SHP77 treated with DMSO at 0.1 percent for 48 hours (cell line): ENCODE measurements at regions not wholly inside any gene's neighbourhood (a gene's known extent, or its start where the extent isn't known, plus 50 kb on each side); places are given as distances from the start of the nearest gene placed in this dataset.

ENCODE experiments used
- DNase-seq: peaks from one replicate; lab custom pipeline; 2025; lab: John Stamatoyannopoulos, UW

DNA sequence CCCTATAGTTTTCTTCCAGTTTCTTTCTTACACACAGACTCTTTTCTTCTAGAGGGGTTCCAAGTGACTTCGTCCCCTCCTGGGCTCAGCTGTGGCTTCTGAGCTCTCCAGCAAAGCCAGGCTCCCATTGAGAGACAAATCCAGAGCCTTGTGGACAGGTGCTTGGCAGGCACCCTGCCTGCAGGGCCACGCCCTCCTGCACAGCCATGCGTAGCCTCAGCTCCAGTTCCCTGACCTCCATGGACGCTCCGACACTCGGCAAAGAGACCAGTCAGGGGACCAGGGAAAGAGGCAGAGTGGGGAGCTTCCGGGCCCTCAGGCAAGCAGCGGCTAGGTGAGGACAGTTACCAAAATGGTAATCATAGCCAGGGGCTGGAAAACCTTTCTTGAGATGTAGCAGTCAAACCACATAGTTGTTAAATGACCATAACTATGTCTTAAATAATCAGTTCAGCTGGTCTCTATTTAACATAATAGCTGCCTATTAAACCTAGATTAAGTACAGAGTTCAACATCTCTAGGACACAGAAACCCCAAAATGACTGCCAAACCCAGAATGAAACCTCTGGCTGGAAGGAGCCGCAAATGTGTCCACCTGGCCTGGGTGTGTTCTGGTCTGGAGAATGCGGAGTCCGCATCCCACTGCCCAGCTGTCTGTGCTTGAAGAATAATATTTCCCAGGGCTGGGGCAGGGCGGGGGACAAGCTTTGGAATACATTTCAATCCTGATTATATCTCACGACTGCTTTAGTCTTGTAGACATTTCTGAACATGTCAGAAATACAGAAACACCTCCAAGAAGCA, 69.3 kb upstream of the RGMA start:
- no peak for DNase-seq

DNA sequence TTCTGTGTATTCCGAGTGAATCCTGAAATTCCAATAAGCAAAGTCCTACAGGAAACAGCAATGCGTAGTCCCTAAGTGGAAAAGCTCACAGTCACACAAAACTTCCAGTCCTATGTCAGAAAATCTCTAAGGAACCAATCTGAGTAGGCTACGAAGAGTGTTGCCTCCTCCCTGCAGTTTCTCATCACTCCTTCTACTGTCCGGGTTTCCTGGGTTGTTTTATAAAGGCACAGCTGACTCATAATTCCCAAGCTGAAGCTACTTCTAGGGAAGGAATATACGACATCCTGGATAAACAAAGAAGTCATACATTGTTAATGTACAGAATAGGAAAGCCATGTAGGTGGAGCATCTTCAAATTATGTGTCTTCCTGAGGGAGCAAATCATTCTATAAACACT, 65.7 kb upstream of the RGMA start:
- DNase-seq: no peak

DNA sequence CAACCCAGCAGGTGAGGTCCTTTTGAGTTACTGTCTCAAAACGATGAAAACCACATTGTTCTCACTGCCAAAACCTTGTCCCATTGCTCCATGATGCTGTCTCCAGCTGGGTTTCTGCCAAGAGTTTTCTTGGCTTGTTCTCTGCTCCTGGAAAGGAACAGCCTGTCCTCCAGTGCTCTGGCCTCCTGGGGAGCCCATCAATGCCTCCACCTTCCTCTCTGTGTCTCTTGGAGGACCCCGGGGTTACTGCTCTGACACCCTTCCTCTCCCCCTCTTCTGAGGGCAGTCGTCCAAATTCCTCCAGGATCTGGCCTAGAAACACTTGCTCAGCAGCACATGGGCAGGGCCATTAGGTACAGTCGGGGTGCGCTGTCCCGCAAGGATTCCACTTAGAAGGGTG, 63.9 kb upstream of the RGMA start:
- no peak for DNase-seq

DNA sequence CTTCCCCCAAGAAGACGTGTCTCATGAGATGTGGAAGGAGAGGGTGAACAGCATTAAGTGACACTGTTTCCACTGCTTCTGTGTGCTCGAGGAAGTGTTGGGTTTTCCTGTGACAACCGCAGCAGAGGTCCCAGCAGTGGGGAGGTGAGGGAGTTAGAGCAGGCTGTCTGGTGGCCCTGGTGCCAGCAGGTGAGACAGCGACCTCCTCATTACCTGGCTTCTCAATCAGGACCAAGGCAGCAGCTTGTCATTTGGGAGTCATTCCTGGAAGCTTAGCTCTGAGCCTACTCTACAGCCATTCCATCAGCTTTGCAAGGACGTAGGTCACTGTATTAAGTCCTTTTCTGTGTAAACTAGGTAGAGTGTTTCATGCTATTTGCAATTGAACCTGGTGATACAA, 63.3 kb upstream of the RGMA start:
- no peak for DNase-seq

DNA sequence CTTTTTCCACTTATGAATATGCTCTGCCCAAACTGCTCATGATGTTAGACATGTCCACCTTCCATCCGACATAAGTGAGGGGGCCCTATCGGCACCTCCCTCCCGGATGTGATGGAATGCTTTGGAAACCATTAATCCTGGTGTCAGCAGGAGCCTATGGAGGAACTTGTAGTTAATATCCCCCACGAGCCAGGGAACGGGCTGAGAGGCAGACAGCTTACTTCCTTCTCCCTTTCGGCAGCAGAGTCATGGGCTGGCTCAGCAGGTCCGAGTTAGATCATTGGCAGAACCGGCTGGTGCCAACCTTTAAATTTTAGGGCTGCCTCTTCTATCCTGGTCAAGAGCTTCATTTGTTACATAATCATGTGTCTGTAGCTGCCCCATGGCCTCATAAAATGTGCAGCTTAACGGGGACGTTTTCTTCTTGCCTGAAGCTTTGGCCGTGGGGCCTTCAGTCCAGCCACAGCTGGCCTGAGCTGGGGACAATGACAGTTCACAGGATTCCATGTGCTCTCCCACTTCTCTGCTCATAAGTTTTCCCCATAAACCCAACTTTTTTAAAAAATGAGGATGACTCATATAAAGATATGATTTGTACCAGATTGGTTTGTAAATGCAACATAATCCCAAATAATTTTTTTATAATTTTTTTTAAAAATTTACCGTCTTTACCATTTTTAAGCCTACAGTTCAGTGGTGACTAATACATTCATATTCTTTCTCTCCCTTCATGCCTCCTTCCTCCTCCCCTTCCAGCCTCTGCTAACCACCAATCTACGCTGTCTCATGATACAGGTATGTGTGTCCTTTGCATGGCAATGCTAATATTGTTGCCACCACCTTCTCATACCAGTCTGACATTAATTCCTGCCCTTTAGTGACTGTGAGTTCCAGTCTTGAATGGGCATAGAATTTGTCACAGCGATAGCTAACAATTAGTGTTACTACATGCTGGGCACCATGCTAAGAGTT, 62.2 kb upstream of the RGMA start:
- DNase-seq: no peak

DNA sequence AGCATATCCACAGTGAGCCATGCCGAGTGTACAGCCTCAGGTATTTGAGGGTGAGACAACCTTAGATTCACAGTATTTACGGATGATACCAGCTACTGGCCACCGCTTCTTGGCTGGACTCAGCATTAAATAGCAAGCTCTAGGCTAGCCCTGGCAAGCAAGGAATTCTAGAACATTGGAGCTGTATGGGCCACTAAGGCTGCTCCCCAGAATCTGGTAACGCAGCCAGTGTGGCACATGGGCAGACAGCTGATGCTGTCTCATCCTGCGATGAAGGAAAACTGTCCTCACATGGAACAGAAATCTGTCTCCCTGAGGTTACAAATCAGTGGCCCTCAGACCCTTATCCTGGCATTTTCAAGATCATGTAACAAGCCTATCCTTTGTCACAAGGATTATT, 57.6 kb upstream of the RGMA start:
- DNase-seq: no peak

DNA sequence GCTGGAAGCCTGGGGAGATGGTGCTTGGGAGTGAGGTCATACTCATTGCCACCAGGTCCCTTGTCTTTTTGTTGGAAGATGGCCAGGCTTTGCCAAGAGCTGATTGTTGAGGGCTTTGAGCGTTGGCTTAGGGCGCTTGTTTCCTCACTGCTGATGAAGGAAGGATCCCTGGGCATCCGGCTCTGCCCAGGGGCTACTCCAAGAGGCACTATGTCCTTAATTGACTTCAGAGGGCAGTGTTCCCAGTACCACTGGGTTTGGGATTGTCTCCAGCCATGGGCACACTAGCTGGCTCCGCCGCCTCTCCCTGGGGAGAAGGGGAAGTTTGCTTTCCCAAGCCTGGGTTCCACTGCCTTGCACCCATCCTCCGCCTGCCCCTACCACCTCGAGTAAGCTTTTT, 57.2 kb upstream of the RGMA start:
- no peak for DNase-seq

DNA sequence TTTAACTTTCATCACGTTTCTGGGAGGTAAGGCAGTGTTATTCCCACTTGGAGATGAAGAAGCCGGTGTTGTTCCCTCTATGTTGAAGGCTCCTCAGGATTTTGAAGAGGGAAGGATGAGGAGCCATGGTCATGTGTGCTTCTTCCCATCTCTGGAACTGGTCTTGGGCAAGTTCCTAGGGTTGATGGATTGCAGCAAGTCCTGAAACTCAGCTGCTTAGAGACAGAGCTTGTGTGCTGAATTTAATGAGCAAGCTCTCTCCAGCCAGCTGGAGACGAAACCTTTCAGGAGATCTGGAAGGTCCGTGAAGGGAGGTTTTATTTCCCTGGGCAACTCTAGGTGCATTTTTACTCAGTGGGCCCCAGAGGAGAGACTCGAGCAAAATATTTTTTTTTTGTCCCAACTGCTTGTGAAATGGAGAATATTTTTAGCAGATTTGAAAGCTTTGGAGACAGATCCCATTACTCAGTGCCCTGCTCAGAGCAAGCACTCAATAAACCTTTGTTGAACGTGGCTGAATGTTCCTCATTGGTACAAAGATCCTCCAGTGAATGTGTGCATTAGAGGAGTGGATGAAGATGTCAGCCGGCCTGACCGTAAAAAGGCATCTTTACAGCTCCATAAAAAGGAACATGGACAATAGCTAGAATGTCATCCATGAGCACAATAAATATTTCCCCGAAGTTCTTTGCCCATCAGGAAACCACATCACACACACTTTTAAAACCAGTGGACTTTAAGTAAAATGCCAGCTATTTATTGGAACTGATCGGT, 55.6 kb upstream of the RGMA start:
- DNase-seq: no peak

DNA sequence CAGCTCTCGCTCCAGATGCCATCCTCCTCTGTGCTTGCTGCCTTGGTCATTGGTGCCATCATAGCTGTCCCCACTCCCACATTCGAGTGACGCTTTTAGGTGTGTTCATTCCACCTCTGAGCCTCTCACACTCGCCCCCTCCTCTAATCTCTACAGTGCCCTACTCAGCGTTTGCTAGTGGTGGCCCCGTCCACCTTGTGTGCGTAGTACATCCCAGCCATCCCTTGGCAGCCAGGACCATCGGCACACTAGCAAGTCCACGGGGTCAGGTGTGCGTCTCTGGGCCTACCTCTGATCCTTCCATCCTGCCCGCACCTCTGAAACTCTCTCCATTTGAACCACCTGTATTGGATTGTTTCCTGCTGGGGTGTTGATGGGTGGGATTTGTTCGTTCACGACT, 54.2 kb upstream of the RGMA start:
- no peak for DNase-seq

DNA sequence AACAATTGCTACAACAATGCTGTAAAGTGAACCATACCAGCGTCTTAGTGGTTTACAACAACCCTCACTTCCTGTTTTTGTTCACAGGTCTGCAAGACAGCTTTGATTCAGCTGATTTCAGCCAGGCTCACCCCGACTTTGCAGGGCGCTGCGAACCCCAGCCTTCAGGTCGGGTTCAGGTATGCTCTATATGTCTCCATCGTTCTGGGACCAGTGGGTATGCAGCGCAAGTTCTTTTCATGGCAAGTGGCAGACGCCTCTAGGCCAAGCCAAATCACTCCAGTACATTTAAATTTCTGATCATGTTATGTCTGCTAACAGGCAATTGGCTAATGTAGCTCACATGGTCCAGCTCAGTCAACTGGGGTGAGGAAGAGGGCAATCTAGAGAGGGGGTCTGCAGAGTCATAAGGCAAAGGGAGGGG, 52.4 kb upstream of the RGMA start:
- DNase-seq: no peak

DNA sequence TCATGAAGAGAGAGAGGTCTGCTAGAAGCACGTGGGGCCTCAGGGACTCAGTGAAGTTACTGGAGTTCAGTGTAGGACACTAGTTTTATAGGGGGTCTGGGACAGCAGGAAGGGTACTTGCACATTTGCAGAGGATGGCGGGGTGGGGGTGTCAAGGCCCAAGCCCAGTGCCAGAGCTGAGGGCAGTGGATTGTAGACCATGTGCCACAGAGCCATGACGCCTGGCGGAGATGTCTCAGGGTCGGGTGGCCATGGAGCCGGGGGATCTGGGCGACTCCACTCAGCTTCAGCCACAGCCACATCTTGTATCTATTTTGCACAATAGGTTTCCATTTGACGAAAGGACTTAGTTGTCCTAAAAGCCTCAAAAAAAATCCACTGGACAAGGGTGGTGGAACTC, 50.4 kb upstream of the RGMA start:
- no peak for DNase-seq

DNA sequence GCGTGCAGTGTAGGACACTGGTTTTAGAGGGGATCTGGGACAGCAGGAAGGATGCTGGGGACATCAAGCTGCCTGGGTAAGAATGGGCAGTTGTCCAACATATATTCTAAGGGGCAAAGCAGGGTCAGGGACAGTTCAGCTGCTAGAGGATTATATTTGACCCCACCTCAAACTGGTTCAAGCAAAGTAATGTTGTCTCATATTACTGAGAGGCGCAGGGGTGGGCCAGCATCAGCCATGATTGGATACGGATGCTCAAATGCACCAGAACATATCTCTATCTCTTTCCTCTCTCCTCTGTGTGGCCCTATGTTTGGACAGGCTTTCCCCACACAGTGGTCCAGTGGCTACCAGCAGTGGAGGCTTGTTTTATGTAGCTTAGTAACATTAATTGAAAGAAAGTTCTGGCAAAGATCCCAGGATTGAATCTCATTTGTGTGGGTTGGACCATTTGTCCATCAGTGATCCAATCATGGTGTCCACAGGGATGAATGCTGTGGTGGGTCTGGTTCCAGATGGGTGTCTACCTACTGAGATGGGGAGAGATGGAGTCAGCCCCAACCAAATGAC, 49.8 kb upstream of the RGMA start:
- DNase-seq: no peak
